ENCODE measurements at regions not wholly inside any gene's neighbourhood (a gene's known extent, or its start where the extent isn't known, plus 50 kb on each side); places are given as distances from the start of the nearest gene placed in this dataset.

GRCh38 chr9:30796764-30797163, 1587.7 kb upstream of the ACO1 start:
- DNase-seq (no peak), ATAC-seq (ENCODE audit: low read depth) (no peak)
- H4K20me1 ChIP-seq (ENCODE audit: insufficient read depth, low read length) = no peaks in the 10 kb centered on the region
- no peaks in the 10 kb centered on the region for H3K9me1 ChIP-seq (ENCODE audit: insufficient read depth, low read length)
- no peaks in the 10 kb centered on the region for H3K79me1 ChIP-seq (ENCODE audit: low read depth in 1 of 2, low read length in 2 of 2)
- no peak overlapping the region for H2AK9ac ChIP-seq (replicated peaks; ENCODE audit: low read depth, low read length, poor library complexity)
- no peak overlapping the region for H3K9ac ChIP-seq (ENCODE audit: low read depth, low read length)
- H3K4ac ChIP-seq (ENCODE audit: low read depth, low read length) = no peak overlapping the region
- no peak overlapping the region for H3K27ac ChIP-seq (ENCODE audit: insufficient read depth, low read length)
- no peak overlapping the region for H2BK120ac ChIP-seq (ENCODE audit: low read depth, low read length)
- no peaks in the 10 kb centered on the region for H3K36me3 ChIP-seq (ENCODE audit: control insufficient read depth, insufficient read depth, low read length)
- no peak for TF ChIP-seq MAZ (IDR thresholded peaks at IDR 0.05; ENCODE audit: borderline replicate concordance, low read depth, low read length)
- no peak for TF ChIP-seq ELK1 (IDR thresholded peaks at IDR 0.05; ENCODE audit: borderline replicate concordance, low read depth, low read length)
- no peak for TF ChIP-seq RCOR1 (IDR thresholded peaks at IDR 0.05; ENCODE audit: insufficient replicate concordance, low read length)
- no peak for TF ChIP-seq BHLHE40 (IDR thresholded peaks at IDR 0.05; ENCODE audit: low read depth, low read length)
- no peak for TF ChIP-seq RFX5 (IDR thresholded peaks at IDR 0.05; ENCODE audit: low read depth, low read length)
- TF ChIP-seq MXI1 (IDR thresholded peaks at IDR 0.05; ENCODE audit: borderline replicate concordance, low read depth, low read length) = no peak
- TF ChIP-seq FOS (IDR thresholded peaks at IDR 0.05; ENCODE audit: low read depth, low read length) = no peak
- no peak for TF ChIP-seq CEBPB (IDR thresholded peaks at IDR 0.05; ENCODE audit: low read depth, low read length)
- TF ChIP-seq CHD1 (IDR thresholded peaks at IDR 0.05; ENCODE audit: low read depth, low read length) = no peak
- no peak for TF ChIP-seq POLR2A (IDR thresholded peaks at IDR 0.05; ENCODE audit: low read depth, low read length)
- TF ChIP-seq, protein P1, sequence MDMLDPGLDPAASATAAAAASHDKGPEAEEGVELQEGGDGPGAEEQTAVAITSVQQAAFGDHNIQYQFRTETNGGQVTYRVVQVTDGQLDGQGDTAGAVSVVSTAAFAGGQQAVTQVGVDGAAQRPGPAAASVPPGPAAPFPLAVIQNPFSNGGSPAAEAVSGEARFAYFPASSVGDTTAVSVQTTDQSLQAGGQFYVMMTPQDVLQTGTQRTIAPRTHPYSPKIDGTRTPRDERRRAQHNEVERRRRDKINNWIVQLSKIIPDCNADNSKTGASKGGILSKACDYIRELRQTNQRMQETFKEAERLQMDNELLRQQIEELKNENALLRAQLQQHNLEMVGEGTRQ (IDR thresholded peaks at IDR 0.05; ENCODE audit: low read depth, low read length) = no peak
- no peak for TF ChIP-seq NFE2L2 (IDR thresholded peaks at IDR 0.05; ENCODE audit: low read depth, low read length)
- no peak for TF ChIP-seq RAD21 (IDR thresholded peaks at IDR 0.05; ENCODE audit: low read length)
- TF ChIP-seq MAFK (IDR thresholded peaks at IDR 0.05; ENCODE audit: low read depth, low read length) = no peak
- no peak for TF ChIP-seq SMC3 (IDR thresholded peaks at IDR 0.05; ENCODE audit: low read depth, low read length)
- no peak for TF ChIP-seq CTCF (conservative IDR thresholded peaks at IDR 0.05; ENCODE audit: low read depth, low read length)
- H4K8ac ChIP-seq (ENCODE audit: low read depth in 2 of 2, low read length in 2 of 2) = no peak overlapping the region
- intact Hi-C loops (cut with micrococcal nuclease) = no loop called here
- H3K4me1 ChIP-seq (ENCODE audit: control insufficient read depth, insufficient read depth, low read length) = no peaks in the 10 kb centered on the region
- no peak overlapping the region for H2BK20ac ChIP-seq (ENCODE audit: low read depth, low read length)
- H3K56ac ChIP-seq (ENCODE audit: extremely low read depth, insufficient read depth, low read length) = no peak overlapping the region
- BruUV-seq (replicated peaks) = no TSS peak
- no CpG with 5 or more reads among the region's 1 CpG for WGBS, 2 experiments (ENCODE audit: extremely low coverage in 2 of 2, insufficient read length in 1 of 2)
- H2AK5ac ChIP-seq (ENCODE audit: low read depth, low read length) = no peak overlapping the region
- no peak overlapping the region for H4K91ac ChIP-seq (ENCODE audit: insufficient read depth, low read depth, low read length)
- no peak overlapping the region for H4K5ac ChIP-seq (ENCODE audit: low read depth, low read length)
- no peaks in the 10 kb centered on the region for H3K27me3 ChIP-seq (ENCODE audit: control insufficient read depth, insufficient read depth, low read length)
- H2BK15ac ChIP-seq (ENCODE audit: low read depth, low read length) = no peak overlapping the region
- no peak overlapping the region for H3K4me3 ChIP-seq (ENCODE audit: insufficient read depth, low read depth, low read length)
- ChIA-PET POLR2A (ENCODE audit: unreplicated experiment) (no interaction called here), CTCF (no interaction called here)
- H2AFZ ChIP-seq (replicated peaks; ENCODE audit: low read length, poor library complexity) = no peak overlapping the region
- H3K14ac ChIP-seq (replicated peaks; ENCODE audit: low read depth, low read length) = no peak overlapping the region
- no peak overlapping the region for H3K18ac ChIP-seq (ENCODE audit: low read depth, low read length)
- dilution Hi-C loops (cut with HindIII; ENCODE audit: low sequenced_read_pairs, unreplicated experiment) = no loop called here
- in situ Hi-C loops (cut with MboI; ENCODE audit: low sequenced_read_pairs) = no loop called here
- peaks cover 13% of the 10 kb centered on the region; the same call in 1 of the 2 replicates for H3K9me3 ChIP-seq (ENCODE audit: control insufficient read depth, insufficient read depth, low read length)
- no peak overlapping the region for H3K23ac ChIP-seq (ENCODE audit: low read depth, low read length)
- no peak overlapping the region for H2BK5ac ChIP-seq (ENCODE audit: low read depth, low read length, poor library complexity, severe bottlenecking)
- H3K4me2 ChIP-seq (ENCODE audit: low read depth, low read length) = no peak overlapping the region
